A673 (cell line): ENCODE measurements at regions not wholly inside any gene's neighbourhood (a gene's known extent, or its start where the extent isn't known, plus 50 kb on each side); places are given as distances from the start of the nearest gene placed in this dataset.

Experiments
- EZH2 ChIP-seq: fragments of 200-600 bp; sonication (generic); IDR thresholded peaks from 2 replicates; pipeline ENCODE4 v1.6.1; 2017; ENCODE audit warnings: borderline replicate concordance, low read depth, mild to moderate bottlenecking, mixed read lengths, antibody characterized with exemption, low read length; ENCODE audit not compliant: poor library complexity, severe bottlenecking
- TF ChIP-seq, protein P1 (sequence below): fragments of 300-800, 200-600 bp; sonication (generic); conservative IDR thresholded peaks from 2 replicates; pipeline ENCODE4 v1.5.1; 2017; ENCODE audit warnings: low read depth, mild to moderate bottlenecking, antibody characterized with exemption, low read length, moderate library complexity, mixed read lengths

DNA sequence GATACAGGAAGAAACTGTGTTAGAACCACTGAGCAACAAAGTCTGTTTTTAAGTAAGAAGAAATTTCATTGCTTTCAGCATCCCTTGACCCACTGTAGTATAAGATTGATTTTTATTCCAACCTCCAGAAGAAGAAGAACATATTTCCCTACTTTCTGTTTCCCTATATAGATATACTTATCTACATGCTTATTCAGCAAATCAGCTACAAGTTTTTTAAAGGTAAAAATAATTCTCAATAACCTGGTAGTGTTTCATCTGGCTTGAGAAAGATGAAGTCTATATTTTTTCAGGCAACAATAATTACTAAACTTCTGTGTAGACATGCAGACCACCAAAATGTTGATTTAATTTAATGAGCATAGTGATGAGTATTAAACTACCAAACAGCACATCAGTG lies 201.0 kb downstream of the OSTF1 start:
- TF ChIP-seq, protein P1, sequence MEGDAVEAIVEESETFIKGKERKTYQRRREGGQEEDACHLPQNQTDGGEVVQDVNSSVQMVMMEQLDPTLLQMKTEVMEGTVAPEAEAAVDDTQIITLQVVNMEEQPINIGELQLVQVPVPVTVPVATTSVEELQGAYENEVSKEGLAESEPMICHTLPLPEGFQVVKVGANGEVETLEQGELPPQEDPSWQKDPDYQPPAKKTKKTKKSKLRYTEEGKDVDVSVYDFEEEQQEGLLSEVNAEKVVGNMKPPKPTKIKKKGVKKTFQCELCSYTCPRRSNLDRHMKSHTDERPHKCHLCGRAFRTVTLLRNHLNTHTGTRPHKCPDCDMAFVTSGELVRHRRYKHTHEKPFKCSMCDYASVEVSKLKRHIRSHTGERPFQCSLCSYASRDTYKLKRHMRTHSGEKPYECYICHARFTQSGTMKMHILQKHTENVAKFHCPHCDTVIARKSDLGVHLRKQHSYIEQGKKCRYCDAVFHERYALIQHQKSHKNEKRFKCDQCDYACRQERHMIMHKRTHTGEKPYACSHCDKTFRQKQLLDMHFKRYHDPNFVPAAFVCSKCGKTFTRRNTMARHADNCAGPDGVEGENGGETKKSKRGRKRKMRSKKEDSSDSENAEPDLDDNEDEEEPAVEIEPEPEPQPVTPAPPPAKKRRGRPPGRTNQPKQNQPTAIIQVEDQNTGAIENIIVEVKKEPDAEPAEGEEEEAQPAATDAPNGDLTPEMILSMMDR = no peak
- no peak for TF ChIP-seq EZH2
